IMR-90 (cell line): ENCODE measurements at regions not wholly inside any gene's neighbourhood (a gene's known extent, or its start where the extent isn't known, plus 50 kb on each side); places are given as distances from the start of the nearest gene placed in this dataset.

ENCODE experiments used
- ATAC-seq: fragments of 200-7000 bp; cut with Tn5 transposase; 2 replicates; pipeline ENCODE4 v1.9.1; 2020; ENCODE audit warnings: low read depth, mild to moderate bottlenecking, moderate library complexity
- BruUV-seq: library from RNA; stranded (reverse); fragments of 400-500 nt; replicated peaks from 2 replicates; lab custom pipeline; 2021; lab: Mats Ljungman, UMichigan
- CTCF ChIA-PET: fragments of 300-600 bp; formaldehyde crosslinking; extraction: SDS; loops from one replicate; lab custom pipeline; 2021; ENCODE audit warnings: antibody characterized with exemption; lab: Yijun Ruan, JAX
- POLR2A ChIA-PET: fragments of 300-600 bp; sonication (Branson Sonifier 250); formaldehyde crosslinking; loops from one replicate; lab custom pipeline; 2022; ENCODE audit warnings: antibody characterized with exemption; ENCODE audit not compliant: unreplicated experiment; lab: Charles Lee
- DNase-seq: peaks from one replicate; pipeline ENCODE4 v3.0.0; 2013
- H2AFZ ChIP-seq: replicated peaks from 2 replicates; pipeline ENCODE3; 2013; ENCODE audit warnings: low read length, mild to moderate bottlenecking; ENCODE audit not compliant: poor library complexity
- H2AK5ac ChIP-seq: 2 replicates; pipeline ENCODE4 v1.6.1; 2013; ENCODE audit warnings: low read depth, low read length, inconsistent platforms
- H2AK9ac ChIP-seq: replicated peaks from 2 replicates; pipeline ENCODE3; 2013; ENCODE audit warnings: mild to moderate bottlenecking, low read depth, low read length, moderate library complexity; ENCODE audit not compliant: poor library complexity
- H2BK120ac ChIP-seq: 2 replicates; pipeline ENCODE4 v1.6.1; 2013; ENCODE audit warnings: low read depth, low read length, inconsistent platforms
- H2BK15ac ChIP-seq: 3 replicates; pipeline ENCODE4 v1.6.1; 2013; ENCODE audit warnings: low read depth, low read length, inconsistent platforms
- H2BK20ac ChIP-seq: 2 replicates; pipeline ENCODE4 v1.6.1; 2013; ENCODE audit warnings: low read depth, mild to moderate bottlenecking, inconsistent platforms, low read length, moderate library complexity
- H2BK5ac ChIP-seq: 2 replicates; pipeline ENCODE4 v1.6.1; 2013; ENCODE audit warnings: mild to moderate bottlenecking, low read depth, low read length, inconsistent platforms; ENCODE audit not compliant: poor library complexity, severe bottlenecking
- H3K14ac ChIP-seq: replicated peaks from 2 replicates; pipeline ENCODE4 v1.6.1; 2013; ENCODE audit warnings: low read depth, low read length, inconsistent platforms
- H3K18ac ChIP-seq: 2 replicates; pipeline ENCODE4 v1.6.1; 2013; ENCODE audit warnings: low read depth, low read length, control low read depth
- H3K23ac ChIP-seq: 2 replicates; pipeline ENCODE4 v1.6.1; 2013; ENCODE audit warnings: low read depth, low read length, inconsistent platforms
- H3K27ac ChIP-seq: 2 replicates; pipeline ENCODE4 v1.5.1; 2013; ENCODE audit warnings: mild to moderate bottlenecking, control low read depth, low read length; ENCODE audit not compliant: insufficient read depth
- H3K27me3 ChIP-seq: 2 replicates; pipeline ENCODE4 v1.6.1; 2013; ENCODE audit warnings: low read length; ENCODE audit not compliant: control insufficient read depth, insufficient read depth
- H3K36me3 ChIP-seq: 2 replicates; pipeline ENCODE4 v1.6.1; 2013; ENCODE audit warnings: low read length, mixed read lengths; ENCODE audit not compliant: control insufficient read depth, insufficient read depth
- H3K4ac ChIP-seq: 2 replicates; pipeline ENCODE4 v1.6.1; 2013; ENCODE audit warnings: low read depth, low read length, inconsistent platforms
- H3K4me1 ChIP-seq: 2 replicates; pipeline ENCODE4 v1.6.1; 2013; ENCODE audit warnings: low read length, mixed read lengths; ENCODE audit not compliant: control insufficient read depth, insufficient read depth
- H3K4me2 ChIP-seq: 2 replicates; pipeline ENCODE4 v1.6.1; 2013; ENCODE audit warnings: low read depth, mild to moderate bottlenecking, control low read depth, low read length, moderate library complexity
- H3K4me3 ChIP-seq: 2 replicates; pipeline ENCODE4 v1.5.1; 2013; ENCODE audit warnings: low read depth, mild to moderate bottlenecking, control low read depth, low read length, moderate library complexity; ENCODE audit not compliant: insufficient read depth
- H3K56ac ChIP-seq: 2 replicates; pipeline ENCODE4 v1.6.1; 2013; ENCODE audit warnings: low read length, inconsistent platforms; ENCODE audit not compliant: insufficient read depth; ENCODE audit errors: extremely low read depth
- H3K79me1 ChIP-seq, 2 experiments: 2 replicates each; pipeline ENCODE4 v1.6.1; 2013; ENCODE audit warnings: low read length in 2 of 2, inconsistent platforms in 1 of 2, low read depth in 1 of 2
- H3K9ac ChIP-seq: 2 replicates; pipeline ENCODE4 v1.6.1; 2013; ENCODE audit warnings: low read depth, low read length, control low read depth
- H3K9me1 ChIP-seq: 2 replicates; pipeline ENCODE4 v1.6.1; 2013; ENCODE audit warnings: low read length, inconsistent platforms; ENCODE audit not compliant: insufficient read depth
- H3K9me3 ChIP-seq: 2 replicates; pipeline ENCODE4 v1.6.1; 2013; ENCODE audit warnings: low read length; ENCODE audit not compliant: control insufficient read depth, insufficient read depth
- H4K20me1 ChIP-seq: 2 replicates; pipeline ENCODE4 v1.6.1; 2013; ENCODE audit warnings: low read length, inconsistent platforms; ENCODE audit not compliant: insufficient read depth
- H4K5ac ChIP-seq: 2 replicates; pipeline ENCODE4 v1.6.1; 2013; ENCODE audit warnings: mild to moderate bottlenecking, low read depth, low read length, control low read depth
- H4K8ac ChIP-seq, 2 experiments: 2 replicates each; pipeline ENCODE4 v1.6.1; 2013; ENCODE audit warnings: low read depth in 2 of 2, low read length in 2 of 2, control low read depth in 1 of 2, inconsistent platforms in 1 of 2
- H4K91ac ChIP-seq: 2 replicates; pipeline ENCODE4 v1.6.1; 2013; ENCODE audit warnings: low read depth, low read length, inconsistent platforms; ENCODE audit not compliant: insufficient read depth
- BHLHE40 ChIP-seq: fragments of 150-350 bp; IDR thresholded peaks from 2 replicates; pipeline ENCODE4 v1.6.1; 2016; ENCODE audit warnings: mild to moderate bottlenecking, low read depth, low read length
- CEBPB ChIP-seq: IDR thresholded peaks from 2 replicates; pipeline ENCODE4 v1.6.1; 2012; ENCODE audit warnings: low read depth, low read length, improper control_type of control experiment
- CHD1 ChIP-seq: IDR thresholded peaks from 2 replicates; pipeline ENCODE4 v1.6.1; 2012; ENCODE audit warnings: low read depth, low read length, improper control_type of control experiment
- CTCF ChIP-seq: conservative IDR thresholded peaks from 2 replicates; pipeline ENCODE4 v1.5.1; 2012; ENCODE audit warnings: mild to moderate bottlenecking, low read depth, low read length, improper control_type of control experiment
- ELK1 ChIP-seq: fragments of 150-350 bp; IDR thresholded peaks from 2 replicates; pipeline ENCODE4 v1.6.1; 2016; ENCODE audit warnings: low read depth, mild to moderate bottlenecking, low read length, moderate library complexity, borderline replicate concordance
- FOS ChIP-seq: fragments of 150-350 bp; IDR thresholded peaks from 2 replicates; pipeline ENCODE4 v1.6.1; 2016; ENCODE audit warnings: low read depth, low read length
- MAFK ChIP-seq: IDR thresholded peaks from 2 replicates; pipeline ENCODE4 v1.6.1; 2012; ENCODE audit warnings: low read depth, low read length, improper control_type of control experiment
- MAZ ChIP-seq: IDR thresholded peaks from 2 replicates; pipeline ENCODE4 v1.6.1; 2012; ENCODE audit warnings: low read depth, mild to moderate bottlenecking, low read length, improper control_type of control experiment, moderate library complexity, borderline replicate concordance
- MXI1 ChIP-seq: IDR thresholded peaks from 2 replicates; pipeline ENCODE4 v1.6.1; 2012; ENCODE audit warnings: low read depth, mild to moderate bottlenecking, low read length, moderate library complexity, borderline replicate concordance
- NFE2L2 ChIP-seq: fragments of 150-350 bp; IDR thresholded peaks from 2 replicates; pipeline ENCODE4 v1.6.1; 2016; ENCODE audit warnings: low read depth, mild to moderate bottlenecking, low read length
- POLR2A ChIP-seq: IDR thresholded peaks from 2 replicates; pipeline ENCODE4 v1.6.1; 2012; ENCODE audit warnings: mild to moderate bottlenecking, low read depth, low read length
- RAD21 ChIP-seq: IDR thresholded peaks from 2 replicates; pipeline ENCODE4 v1.6.1; 2012; ENCODE audit warnings: low read length, improper control_type of control experiment
- RCOR1 ChIP-seq: IDR thresholded peaks from 2 replicates; pipeline ENCODE4 v1.6.1; 2012; ENCODE audit warnings: mild to moderate bottlenecking, low read length, improper control_type of control experiment; ENCODE audit not compliant: insufficient replicate concordance
- RFX5 ChIP-seq: IDR thresholded peaks from 2 replicates; pipeline ENCODE4 v1.8.0; 2012; ENCODE audit warnings: low read depth, mild to moderate bottlenecking, low read length, moderate library complexity
- SMC3 ChIP-seq: fragments of 150-350 bp; IDR thresholded peaks from 2 replicates; pipeline ENCODE4 v1.6.1; 2016; ENCODE audit warnings: low read depth, mild to moderate bottlenecking, antibody characterized with exemption, low read length, moderate library complexity
- USF2 ChIP-seq: fragments of 150-350 bp; IDR thresholded peaks from 2 replicates; pipeline ENCODE4 v1.6.1; 2017; ENCODE audit warnings: mild to moderate bottlenecking, antibody characterized with exemption, low read length, low read depth
- WGBS, 2 experiments: methylation state at CpG; one replicate each; pipeline versions ENCODE4 v1.1.5 to v1.1.7; 2013; ENCODE audit warnings: missing lambda C conversion rate in 2 of 2; ENCODE audit not compliant: insufficient read length in 1 of 2; ENCODE audit errors: extremely low coverage in 2 of 2; 5-methylcytosine and 5-hydroxymethylcytosine counted together
- dilution Hi-C: fragments of 300-500 bp; cut with HindIII; formaldehyde crosslinking; loops from one replicate; pipeline ENCODE4 v1.14.3; 2018; ENCODE audit warnings: low sequenced_read_pairs; ENCODE audit not compliant: unreplicated experiment
- in situ Hi-C: fragments of 300-500 bp; cut with MboI; formaldehyde crosslinking; loops from 3 replicates; pipeline ENCODE4 v1.14.3; 2019; ENCODE audit warnings: low sequenced_read_pairs, inconsistent platforms, mixed read lengths
- intact Hi-C: fragments of 100-400 bp; cut with micrococcal nuclease; formaldehyde crosslinking; loops from 2 replicates; pipeline ENCODE4 v1.10.0; 2022

DNA sequence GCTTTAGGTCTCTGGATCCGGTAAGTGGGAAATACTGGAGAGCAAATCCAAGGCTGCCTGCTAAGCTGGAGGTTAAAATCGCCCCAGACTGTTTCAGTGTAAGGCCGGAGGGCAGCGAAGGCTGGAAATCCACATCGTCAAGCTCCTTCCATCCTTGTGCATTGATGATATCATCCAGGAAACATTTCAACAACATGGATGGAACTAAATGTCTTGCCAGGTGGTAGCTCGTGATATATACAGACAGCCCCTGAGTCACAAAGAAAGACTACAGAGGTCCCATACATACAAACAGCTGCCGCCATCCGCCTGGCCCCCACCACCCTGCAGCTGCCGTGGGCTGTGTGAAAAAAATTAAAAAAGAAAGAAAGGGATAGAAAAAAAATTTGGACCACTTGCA is 148.9 kb upstream of the RBPJ start:
- H3K4ac ChIP-seq, result peak overlapping the region; percentile 96
- H3K4me2 ChIP-seq, result peak overlapping the region; percentile 20
- H3K4me3 ChIP-seq, result no peak overlapping the region
- H3K36me3 ChIP-seq, result no peaks in the 10 kb centered on the region
- peak overlapping the region; percentile 87 for H3K27ac ChIP-seq
- peak overlapping the region; percentile 99 for H2BK120ac ChIP-seq
- WGBS, 2 experiments, result no CpG with 5 or more reads among the region's 9 CpGs
- dilution Hi-C loops, result no loop called here
- no peaks in the 10 kb centered on the region for H3K9me3 ChIP-seq
- peak overlapping the region; percentile 86 for H2AFZ ChIP-seq
- peak overlapping the region; percentile 80 for H3K23ac ChIP-seq
- BruUV-seq, result no TSS peak
- peak overlapping the region; percentile 87 for H2BK5ac ChIP-seq
- H4K5ac ChIP-seq, result peak overlapping the region; percentile 63
- DNase-seq, result peak; percentile 100
- H3K4me1 ChIP-seq, result peaks cover 26% of the 10 kb centered on the region
- H3K14ac ChIP-seq, result peak overlapping the region; percentile 93
- H4K91ac ChIP-seq, result peak overlapping the region; percentile 95
- ATAC-seq, result peak; percentile 73
- H3K18ac ChIP-seq, result peak overlapping the region; percentile 66
- H2AK5ac ChIP-seq, result peak overlapping the region; percentile 95
- H2AK9ac ChIP-seq, result peak overlapping the region; percentile 80
- H2BK20ac ChIP-seq, result peak overlapping the region; percentile 99
- POLR2A ChIA-PET, result interaction anchor here (0.6 to 0.9 kb wide), 2 partner anchors 10 to 30 kb away, joined by 3 read pairs; no protein-coding TSS in a partner anchor
- no peak for TF ChIP-seq ELK1
- TF ChIP-seq RAD21, result peak; percentile 22
- peak; percentile 95 for TF ChIP-seq MAZ
- TF ChIP-seq MAFK, result no peak
- no peak for TF ChIP-seq POLR2A
- TF ChIP-seq CEBPB, result no peak; the same call in 1 of the 2 replicates
- TF ChIP-seq SMC3, result peak; percentile 22; the same call in 1 of the 2 replicates
- peak; percentile 84 for TF ChIP-seq BHLHE40
- peak; percentile 79 for TF ChIP-seq FOS
- no peak for TF ChIP-seq MXI1
- TF ChIP-seq NFE2L2, result peak; percentile 4; the same call in 1 of the 2 replicates
- TF ChIP-seq RCOR1, result no peak
- no peak for TF ChIP-seq CHD1
- no peak for TF ChIP-seq USF2
- TF ChIP-seq RFX5, result no peak
- TF ChIP-seq CTCF, result no peak
- peak overlapping the region; percentile 88 to 94 for H4K8ac ChIP-seq
- intact Hi-C loops, result loop anchor here (1.0 to 5.0 kb wide), 5 partner anchors 89 to 240 kb away; no protein-coding TSS in a partner anchor
- H4K20me1 ChIP-seq, result no peaks in the 10 kb centered on the region
- H3K79me1 ChIP-seq, result peaks cover 0 to 3% of the 10 kb centered on the region in 2 experiments; a peak in 1 of 4 replicates
- peak overlapping the region; percentile 92 for H2BK15ac ChIP-seq
- peak overlapping the region; percentile 71 for H3K56ac ChIP-seq
- peak overlapping the region; percentile 23 for H3K9ac ChIP-seq
- in situ Hi-C loops, result loop anchor here (10.0 kb wide), 1 partner anchor 153 kb away; the partner anchor contains the start of gene RBPJ
- CTCF ChIA-PET, result interaction anchor here (0.8 to 1.9 kb wide), 4 partner anchors 10 to 158 kb away, joined by 3 to 4 read pairs (median 3); no protein-coding TSS in a partner anchor
- H3K27me3 ChIP-seq, result no peaks in the 10 kb centered on the region
- H3K9me1 ChIP-seq, result peaks cover 23% of the 10 kb centered on the region
